PC-9 (cell line): ENCODE measurements at regions not wholly inside any gene's neighbourhood (a gene's known extent, or its start where the extent isn't known, plus 50 kb on each side); places are given as distances from the start of the nearest gene placed in this dataset.

ENCODE experiments used
- BruUV-seq: library from RNA; stranded (reverse); fragments of 400-500 nt; replicated peaks from 2 replicates; lab custom pipeline; 2021; lab: Mats Ljungman, UMichigan
- CTCF ChIA-PET: fragments of 300-600 bp; sonication (Branson Sonifier 250); formaldehyde crosslinking; loops from one replicate; lab custom pipeline; 2022; ENCODE audit warnings: antibody characterized with exemption; lab: Charles Lee
- POLR2A ChIA-PET: fragments of 300-600 bp; sonication (Branson Sonifier 250); formaldehyde crosslinking; loops from one replicate; lab custom pipeline; 2022; ENCODE audit warnings: antibody characterized with exemption; ENCODE audit not compliant: unreplicated experiment; lab: Charles Lee
- DNase-seq, 2 experiments: peaks; one replicate each; pipeline versions ENCODE4 v3.0.0 to v3.0.0-alpha.2; 2015 to 2022; ENCODE audit warnings: mixed read lengths in 1 of 2
- H2AFZ ChIP-seq: fragments of 200-600 bp; sonication (generic); 2 replicates; pipeline ENCODE4 v1.8.1; 2017; ENCODE audit warnings: antibody characterized with exemption
- H3F3A ChIP-seq: fragments of 200-600 bp; sonication (generic); 2 replicates; pipeline ENCODE4 v1.8.1; 2017; ENCODE audit warnings: antibody characterized with exemption, mild to moderate bottlenecking, low read depth; ENCODE audit not compliant: insufficient read depth
- H3K27ac ChIP-seq: fragments of 200-600 bp; sonication (generic); 2 replicates; pipeline ENCODE4 v1.6.1; 2016; ENCODE audit warnings: mixed run types
- H3K27me3 ChIP-seq: fragments of 200-600 bp; sonication (generic); 2 replicates; pipeline ENCODE4 v1.6.1; 2016; ENCODE audit warnings: low read depth, mixed run types; ENCODE audit not compliant: insufficient read depth
- H3K36me3 ChIP-seq: fragments of 200-600 bp; sonication (generic); 2 replicates; pipeline ENCODE4 v1.6.1; 2016; ENCODE audit warnings: low read depth, mixed run types
- H3K4me1 ChIP-seq: fragments of 200-600 bp; sonication (generic); replicated peaks from 2 replicates; pipeline ENCODE4 v1.6.1; 2016; ENCODE audit warnings: mixed run types; ENCODE audit not compliant: insufficient read depth
- H3K4me2 ChIP-seq: fragments of 200-600 bp; sonication (generic); 2 replicates; pipeline ENCODE4 v1.6.1; 2017; ENCODE audit warnings: mixed run types
- H3K4me3 ChIP-seq: fragments of 200-600 bp; sonication (generic); 2 replicates; pipeline ENCODE4 v1.6.1; 2016; ENCODE audit warnings: mixed run types
- H3K79me2 ChIP-seq: fragments of 200-600 bp; sonication (generic); 2 replicates; pipeline ENCODE4 v1.6.1; 2017; ENCODE audit warnings: low read depth, mixed run types
- H3K9me2 ChIP-seq: fragments of 200-600 bp; sonication (generic); 2 replicates; pipeline ENCODE4 v1.8.1; 2017; ENCODE audit warnings: mild to moderate bottlenecking; ENCODE audit not compliant: insufficient read depth
- H3K9me3 ChIP-seq: fragments of 200-600 bp; sonication (generic); 2 replicates; pipeline ENCODE4 v1.8.1; 2016; ENCODE audit warnings: low read depth; ENCODE audit not compliant: insufficient read depth
- H4K20me1 ChIP-seq: fragments of 200-600 bp; sonication (generic); 2 replicates; pipeline ENCODE4 v1.8.1; 2017; ENCODE audit not compliant: insufficient read depth
- CTCF ChIP-seq: fragments of 200-600 bp; sonication (generic); conservative IDR thresholded peaks from 2 replicates; pipeline ENCODE4 v1.6.1; 2017; ENCODE audit warnings: mixed run types, antibody characterized with exemption, mild to moderate bottlenecking, moderate library complexity
- EZH2 ChIP-seq: fragments of 200-600 bp; sonication (generic); IDR thresholded peaks from 2 replicates; pipeline ENCODE4 v1.8.0; 2017; ENCODE audit warnings: antibody characterized with exemption, low read depth
- intact Hi-C: fragments of 100-400 bp; cut with micrococcal nuclease; formaldehyde crosslinking; loops from one replicate; pipeline ENCODE4 v1.10.0; 2022; ENCODE audit not compliant: unreplicated experiment

- POLR2A ChIA-PET: no interaction called here
- H3K79me2 ChIP-seq: no peaks in the 10 kb centered on the region
- no peaks in the 10 kb centered on the region for H3F3A ChIP-seq
- no peak overlapping the region for H3K4me2 ChIP-seq
- no peaks in the 10 kb centered on the region for H3K9me2 ChIP-seq
- TF ChIP-seq CTCF: no peak
- no peak for TF ChIP-seq EZH2
- no peak overlapping the region for H2AFZ ChIP-seq
- no peaks in the 10 kb centered on the region for H3K36me3 ChIP-seq
- CTCF ChIA-PET: no interaction called here
- no peaks in the 10 kb centered on the region for H3K9me3 ChIP-seq
- intact Hi-C loops: no loop called here
- peaks cover 18% of the 10 kb centered on the region; the same call in 1 of the 2 replicates for H3K27me3 ChIP-seq
- H4K20me1 ChIP-seq: no peaks in the 10 kb centered on the region
- no peak for DNase-seq
- no TSS peak for BruUV-seq
- H3K4me3 ChIP-seq: no peak overlapping the region
- H3K27ac ChIP-seq: no peak overlapping the region
- H3K4me1 ChIP-seq: no peaks in the 10 kb centered on the region
Observed at GRCh38 chr10:131568866-131569265, 257.3 kb upstream of the TCERG1L start.

GRCh38 chr10:131569851-131570715, 258.6 kb upstream of the TCERG1L start:
- Histone ChIP-seq H3K36me3 (no peaks in the 10 kb centered on the region), H3K4me1 (no peaks in the 10 kb centered on the region), H3F3A (no peaks in the 10 kb centered on the region), H3K4me3 (no peak overlapping the region), H3K9me3 (no peaks in the 10 kb centered on the region), H3K79me2 (no peaks in the 10 kb centered on the region), H2AFZ (no peak overlapping the region), H3K4me2 (no peak overlapping the region), H3K27me3 (peaks cover 29% of the 10 kb centered on the region), H4K20me1 (no peaks in the 10 kb centered on the region), H3K27ac (no peak overlapping the region), H3K9me2 (no peaks in the 10 kb centered on the region)
- CTCF ChIA-PET: no interaction called here
- BruUV-seq: no TSS peak
- DNase-seq: no peak
- intact Hi-C loops: no loop called here
- POLR2A ChIA-PET: no interaction called here
- TF ChIP-seq EZH2 (no peak), CTCF (no peak)

DNA sequence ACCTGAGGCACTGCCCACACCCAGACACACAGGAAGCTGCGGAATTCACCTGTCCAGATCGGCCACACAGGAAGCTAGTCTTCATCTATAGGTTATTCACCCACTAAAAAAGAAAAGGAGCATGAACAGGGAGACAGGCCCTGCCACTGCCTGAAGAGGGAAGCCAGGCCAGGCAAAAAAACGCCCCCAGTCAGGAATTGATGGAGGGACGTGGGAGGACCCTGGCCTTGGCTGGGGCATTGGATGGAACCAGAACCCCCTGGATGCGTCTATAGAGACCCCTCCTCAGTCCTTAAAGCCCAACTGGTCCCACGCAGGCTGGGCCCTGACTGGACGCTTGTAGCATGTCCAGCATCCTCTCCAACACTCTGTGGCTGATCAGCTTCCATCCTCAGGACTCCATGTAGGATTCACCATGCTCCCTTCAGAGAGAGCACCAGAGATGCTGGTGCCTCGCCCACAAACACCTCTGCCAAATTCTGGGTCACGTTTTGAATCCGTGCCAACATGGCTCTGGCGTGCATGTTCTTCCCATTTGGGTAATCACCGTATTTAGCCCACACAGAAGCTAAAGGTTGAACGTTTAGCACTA, 259.3 kb upstream of the TCERG1L start:
- Histone ChIP-seq H3K4me1 (no peaks in the 10 kb centered on the region), H2AFZ (no peak overlapping the region), H3K27me3 (peaks cover 35% of the 10 kb centered on the region), H3K79me2 (no peaks in the 10 kb centered on the region), H3K4me3 (no peak overlapping the region), H3K27ac (no peak overlapping the region), H3F3A (no peaks in the 10 kb centered on the region), H3K9me2 (no peaks in the 10 kb centered on the region), H3K36me3 (no peaks in the 10 kb centered on the region), H3K9me3 (no peaks in the 10 kb centered on the region), H3K4me2 (no peak overlapping the region), H4K20me1 (no peaks in the 10 kb centered on the region)
- intact Hi-C loops: no loop called here
- POLR2A ChIA-PET: no interaction called here
- no TSS peak for BruUV-seq
- CTCF ChIA-PET: no interaction called here
- TF ChIP-seq CTCF (no peak), EZH2 (no peak)
- no peak for DNase-seq
